Adrenal gland (tissue), 5 donors: ENCODE measurements at regions not wholly inside any gene's neighbourhood (a gene's known extent, or its start where the extent isn't known, plus 50 kb on each side); places are given as distances from the start of the nearest gene placed in this dataset.

Source experiments
- POLR2A ChIP-seq, 2 donors: fragments of 450-650 bp; IDR thresholded peaks; one replicate each; pipeline ENCODE4 v1.6.1; 2017; ENCODE audit warnings: antibody characterized with exemption in 2 of 2, mild to moderate bottlenecking in 2 of 2, moderate library complexity in 1 of 2
- TF ChIP-seq, protein P1 (sequence below), 6 experiments: fragments of 450-650 bp in 4 of 6; fragments of 200-600 bp in 2 of 6; sonication (generic) in 1 of 6; IDR thresholded peaks; 1 replicate in 5 of 6; 2 replicates in 1 of 6; pipeline versions ENCODE4 v1.5.1 to v1.8.0; 2016 to 2021; ENCODE audit warnings: antibody characterized with exemption in 6 of 6, mild to moderate bottlenecking in 2 of 6, moderate library complexity in 1 of 6
- donor health status: DM: no; HTN: no; CAD: no.

DNA sequence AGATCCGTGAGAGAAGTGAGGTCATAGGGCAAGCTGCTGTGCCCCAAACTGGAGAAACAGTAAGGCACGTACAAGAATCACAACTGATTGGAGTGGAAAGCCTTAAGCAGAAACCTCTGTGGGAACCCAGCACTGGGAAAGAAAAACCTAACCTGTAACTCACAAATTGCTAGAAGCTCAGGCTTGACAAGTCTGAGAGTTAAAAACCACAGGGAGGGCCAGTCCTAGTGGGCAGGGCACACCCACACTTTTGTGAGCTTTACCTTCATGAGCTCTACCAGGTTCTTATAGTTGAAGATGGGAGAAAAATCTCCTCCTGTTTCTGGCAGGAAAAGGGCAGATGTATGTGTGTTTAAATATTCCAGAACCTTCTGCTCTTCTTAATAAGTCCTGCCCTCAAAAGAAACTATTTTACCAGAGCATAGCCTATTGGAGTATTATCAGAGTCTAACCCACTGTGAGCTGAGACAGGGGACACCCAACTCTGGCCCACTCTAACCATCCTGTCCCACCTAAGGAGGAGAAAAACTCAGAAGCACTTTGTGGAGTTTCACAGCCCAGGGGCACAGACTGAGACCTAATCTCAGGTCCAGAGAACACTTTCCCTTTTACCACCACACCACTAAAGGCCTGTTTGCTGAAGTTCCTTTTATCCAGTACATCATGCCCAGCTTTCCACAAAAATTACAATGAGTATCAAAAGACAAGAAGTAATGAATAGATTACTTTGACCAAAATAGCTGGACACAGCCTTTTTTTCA is 1265.7 kb upstream of the CHAC2 start:
- TF ChIP-seq, protein P1, sequence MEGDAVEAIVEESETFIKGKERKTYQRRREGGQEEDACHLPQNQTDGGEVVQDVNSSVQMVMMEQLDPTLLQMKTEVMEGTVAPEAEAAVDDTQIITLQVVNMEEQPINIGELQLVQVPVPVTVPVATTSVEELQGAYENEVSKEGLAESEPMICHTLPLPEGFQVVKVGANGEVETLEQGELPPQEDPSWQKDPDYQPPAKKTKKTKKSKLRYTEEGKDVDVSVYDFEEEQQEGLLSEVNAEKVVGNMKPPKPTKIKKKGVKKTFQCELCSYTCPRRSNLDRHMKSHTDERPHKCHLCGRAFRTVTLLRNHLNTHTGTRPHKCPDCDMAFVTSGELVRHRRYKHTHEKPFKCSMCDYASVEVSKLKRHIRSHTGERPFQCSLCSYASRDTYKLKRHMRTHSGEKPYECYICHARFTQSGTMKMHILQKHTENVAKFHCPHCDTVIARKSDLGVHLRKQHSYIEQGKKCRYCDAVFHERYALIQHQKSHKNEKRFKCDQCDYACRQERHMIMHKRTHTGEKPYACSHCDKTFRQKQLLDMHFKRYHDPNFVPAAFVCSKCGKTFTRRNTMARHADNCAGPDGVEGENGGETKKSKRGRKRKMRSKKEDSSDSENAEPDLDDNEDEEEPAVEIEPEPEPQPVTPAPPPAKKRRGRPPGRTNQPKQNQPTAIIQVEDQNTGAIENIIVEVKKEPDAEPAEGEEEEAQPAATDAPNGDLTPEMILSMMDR (IDR thresholded peaks at IDR 0.05): no peak
- no peak for TF ChIP-seq POLR2A (IDR thresholded peaks at IDR 0.05)
